Amniotic epithelial cell (primary cell): ENCODE measurements at regions not wholly inside any gene's neighbourhood (a gene's known extent, or its start where the extent isn't known, plus 50 kb on each side); places are given as distances from the start of the nearest gene placed in this dataset.

Experiments used
- DNase-seq: peaks from one replicate; pipeline ENCODE4 v3.0.0-alpha.2; 2010; ENCODE audit warnings: low read depth

DNA sequence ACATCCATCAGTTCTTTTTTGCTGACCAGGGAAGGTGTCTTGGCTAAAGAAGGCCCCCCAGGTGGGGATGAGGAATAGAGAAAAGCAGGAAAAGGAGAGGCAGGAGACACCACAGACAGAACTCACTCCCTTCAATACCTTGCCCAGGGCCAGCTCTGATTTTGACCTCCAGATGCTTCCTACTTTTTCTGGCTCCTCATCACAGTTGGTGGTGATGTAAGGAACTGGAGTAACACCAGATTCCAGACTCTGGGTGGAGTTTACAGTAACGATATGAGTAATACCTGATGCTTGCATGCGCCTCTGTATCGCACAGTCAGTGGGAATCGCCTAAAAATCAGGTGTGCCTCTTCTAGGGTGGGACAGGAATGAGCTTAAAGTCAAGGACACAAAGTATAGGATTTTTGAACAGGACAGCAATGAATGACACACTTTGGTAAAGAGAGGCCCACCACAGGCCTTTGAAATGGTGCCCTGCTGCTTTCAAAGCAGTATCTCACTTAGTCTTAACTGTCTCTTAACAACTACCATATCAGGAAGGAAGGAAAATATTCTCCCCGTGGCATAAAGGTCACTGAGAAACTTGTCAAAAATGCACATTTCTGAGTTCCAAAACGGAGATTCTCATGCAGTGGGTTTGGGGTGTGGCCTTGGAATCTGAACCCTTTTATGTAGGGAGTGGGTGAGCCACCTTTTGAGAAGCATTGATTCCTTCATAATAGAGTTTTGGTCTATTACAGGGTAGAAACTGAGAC lies 140.8 kb downstream of the SNX19 start:
- peak; percentile 79 for DNase-seq

DNA sequence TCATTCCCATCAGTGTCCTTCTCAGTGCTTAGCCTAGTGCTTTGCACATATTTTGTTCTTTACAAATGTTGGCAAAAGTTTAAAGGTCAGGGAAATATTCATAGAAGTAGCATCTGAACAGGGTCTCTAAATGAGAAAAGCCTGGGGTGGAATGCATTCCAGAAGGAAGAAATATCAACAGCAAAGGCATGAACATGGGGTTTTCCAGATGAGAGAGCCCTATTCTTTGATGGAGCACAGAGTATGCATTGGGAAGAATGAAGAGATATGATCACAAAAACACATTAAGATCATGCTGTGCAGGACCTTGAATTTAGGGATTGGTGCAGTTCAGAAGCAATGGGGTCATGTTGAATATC lies 140.2 kb downstream of the SNX19 start:
- DNase-seq, result no peak

DNA sequence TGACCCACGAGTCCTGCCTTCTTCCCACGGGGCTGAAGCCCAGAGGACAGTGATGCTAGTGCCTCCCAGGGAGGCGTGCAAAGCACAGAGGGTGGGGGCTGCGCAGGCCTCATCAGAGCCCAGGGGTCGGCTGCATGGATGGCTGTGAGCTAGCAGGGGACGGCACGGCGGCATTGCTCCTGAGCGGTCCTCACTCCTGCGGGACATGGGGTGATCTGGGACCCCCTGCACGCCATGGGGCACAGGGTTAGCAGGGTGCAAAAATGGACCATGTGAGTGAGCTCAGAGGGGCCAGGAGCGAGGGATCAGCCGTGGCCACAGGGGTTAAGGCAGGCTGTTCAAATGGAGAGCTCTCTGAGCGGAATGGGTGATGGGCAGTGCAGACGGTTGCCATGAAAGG lies 138.3 kb downstream of the SNX19 start:
- no peak for DNase-seq

DNA sequence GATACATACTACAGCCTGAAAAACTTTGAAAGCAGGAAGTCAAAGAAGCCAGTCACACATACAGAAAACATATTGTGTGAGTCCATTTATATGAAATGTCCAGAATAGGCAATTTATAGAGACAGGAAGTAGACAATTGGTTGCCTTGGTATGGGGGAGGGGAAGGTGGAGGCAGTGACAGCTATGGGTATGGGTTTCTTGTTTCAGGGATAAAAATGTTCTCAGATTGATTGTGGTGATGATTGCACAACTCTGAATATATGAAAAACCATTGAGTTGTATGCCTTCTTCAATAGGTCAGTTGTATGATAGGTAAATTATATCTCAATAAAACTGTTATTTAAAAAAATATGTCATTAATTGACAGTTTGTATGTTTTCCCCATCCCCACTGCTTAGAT lies 137.6 kb downstream of the SNX19 start:
- no peak for DNase-seq

DNA sequence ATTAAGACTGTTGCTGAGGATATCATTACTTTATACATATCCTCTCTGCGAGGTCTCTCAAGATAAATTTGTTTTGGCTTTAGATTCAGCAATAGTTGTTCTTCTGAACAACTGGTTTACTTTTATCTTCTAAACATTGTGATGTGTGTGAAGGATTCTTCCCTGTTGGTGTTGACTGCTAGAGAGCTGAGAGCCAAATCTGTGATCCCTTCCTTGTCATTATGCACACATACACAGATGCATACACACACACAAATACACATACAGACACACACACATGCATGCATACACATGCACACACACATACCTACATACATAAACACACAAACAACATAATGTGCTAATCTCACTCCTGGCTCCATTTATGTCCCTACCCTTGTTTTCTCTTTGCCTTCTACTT lies 137.0 kb downstream of the SNX19 start:
- no peak for DNase-seq

DNA sequence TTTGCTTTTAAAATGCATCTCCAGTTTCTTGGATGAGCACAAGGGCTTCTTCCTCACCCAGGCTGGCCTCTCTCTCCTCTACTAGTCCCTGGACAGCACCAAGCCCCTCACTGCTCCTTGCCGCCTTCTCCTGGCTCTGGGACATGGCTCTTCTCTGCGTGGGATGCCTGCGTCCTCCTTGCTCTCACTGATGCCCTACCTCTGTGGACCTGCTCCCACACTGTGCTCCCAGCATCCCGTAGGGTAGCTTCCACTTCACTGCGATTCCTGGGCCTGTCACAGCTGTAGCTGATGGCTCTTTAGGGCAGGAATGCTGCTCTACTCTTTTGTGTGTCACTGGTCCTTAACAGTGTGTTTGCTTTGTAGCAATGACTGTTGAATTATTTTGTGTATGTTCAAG lies 136.3 kb downstream of the SNX19 start:
- no peak for DNase-seq

DNA sequence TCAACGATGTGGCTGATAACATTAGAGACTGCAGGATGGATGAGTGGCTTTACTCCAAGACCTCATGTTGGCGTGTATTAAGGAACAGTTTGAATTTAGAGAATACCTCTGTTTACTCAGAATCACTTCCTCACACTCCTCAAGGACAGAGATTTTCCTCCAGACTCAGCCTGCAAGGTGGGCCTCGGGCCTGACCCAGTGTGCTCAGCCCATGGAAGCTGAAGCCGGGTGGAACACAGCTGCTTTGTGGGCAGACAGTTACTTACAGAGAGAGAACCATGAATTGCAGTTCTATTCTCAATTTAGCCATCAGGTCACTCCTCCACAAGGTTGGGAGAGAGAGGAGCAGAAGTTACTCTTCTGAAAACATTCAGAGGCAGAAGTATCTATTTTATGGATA lies 135.8 kb downstream of the SNX19 start:
- no peak for DNase-seq

DNA sequence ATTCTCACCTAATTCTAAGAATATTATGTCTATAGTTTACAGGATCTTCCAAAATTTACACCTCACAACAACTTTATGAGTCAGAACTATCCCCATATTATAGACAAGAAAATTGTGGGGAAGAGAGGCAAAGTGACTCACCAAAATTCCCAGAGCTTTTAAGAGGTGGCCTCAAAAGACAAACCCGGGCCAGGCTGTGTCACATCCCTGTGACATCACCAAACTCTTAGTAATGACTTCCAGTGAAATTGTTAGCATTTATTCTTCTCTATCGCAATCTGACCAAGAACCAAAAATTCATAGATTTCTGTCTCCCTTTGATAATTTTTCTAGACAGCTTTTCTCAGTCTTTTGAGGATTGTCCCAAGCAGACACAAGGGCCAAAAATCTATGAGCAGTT lies 134.3 kb downstream of the SNX19 start:
- DNase-seq, result no peak

DNA sequence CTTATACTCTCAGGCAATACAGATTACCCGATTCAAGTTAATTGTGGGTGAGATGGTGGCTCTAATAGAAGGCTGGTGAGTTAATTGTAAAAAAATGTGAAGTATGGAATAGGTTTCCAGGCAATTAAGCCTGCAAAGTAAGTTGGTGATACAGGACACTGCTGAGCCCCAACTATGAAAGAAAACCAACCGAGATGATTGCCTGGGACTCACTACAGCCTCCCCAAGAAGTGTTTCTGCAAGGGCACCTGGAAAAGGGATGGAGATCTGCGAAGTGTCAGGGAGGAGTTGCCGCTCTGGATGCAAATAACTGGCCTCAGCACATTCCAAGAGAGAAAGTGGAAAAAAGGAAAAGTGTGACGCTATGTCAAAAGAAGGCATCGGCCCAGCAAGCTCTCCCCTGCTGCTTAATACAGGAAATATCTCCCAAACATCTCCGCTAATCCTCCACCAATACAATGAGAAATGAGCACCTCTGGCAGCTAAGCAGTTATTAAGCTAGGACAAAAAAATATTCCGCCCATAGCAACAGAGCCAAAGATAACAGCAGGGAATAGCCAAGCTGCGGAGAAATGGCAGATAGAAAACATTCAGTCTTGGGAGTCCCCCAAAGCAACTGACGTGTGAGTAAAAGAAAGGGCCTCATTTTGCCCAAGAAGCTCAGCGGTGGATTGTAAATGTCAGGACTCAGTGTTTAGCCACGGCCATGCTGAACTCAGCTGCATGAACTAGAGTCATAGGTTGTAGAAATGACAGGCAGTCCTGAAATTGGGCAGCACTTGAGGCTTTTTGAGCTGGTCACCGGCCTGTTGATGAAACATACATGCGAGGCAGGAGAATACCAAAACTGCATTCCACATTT lies 133.7 kb downstream of the SNX19 start:
- peak; percentile 53 for DNase-seq

DNA sequence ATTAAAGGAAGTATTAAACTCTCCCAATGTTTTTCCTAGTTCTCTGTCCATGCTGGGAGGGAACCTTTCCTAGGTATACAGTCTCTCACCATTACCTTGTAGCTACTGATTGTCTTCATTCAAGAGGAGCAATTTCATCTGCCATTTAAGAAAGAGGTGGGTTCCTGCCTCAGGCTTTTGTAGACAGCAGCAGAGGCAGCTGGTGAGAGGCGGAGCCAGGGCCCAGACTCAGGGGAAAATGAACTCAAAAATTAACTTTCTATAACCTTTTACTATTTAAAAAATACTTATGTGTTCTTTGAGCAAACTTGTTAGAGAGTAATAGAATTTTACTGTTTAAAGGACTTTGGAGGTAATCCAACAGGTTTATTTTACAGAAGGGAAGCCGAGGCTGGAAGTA lies 133.0 kb downstream of the SNX19 start:
- DNase-seq, result no peak

DNA sequence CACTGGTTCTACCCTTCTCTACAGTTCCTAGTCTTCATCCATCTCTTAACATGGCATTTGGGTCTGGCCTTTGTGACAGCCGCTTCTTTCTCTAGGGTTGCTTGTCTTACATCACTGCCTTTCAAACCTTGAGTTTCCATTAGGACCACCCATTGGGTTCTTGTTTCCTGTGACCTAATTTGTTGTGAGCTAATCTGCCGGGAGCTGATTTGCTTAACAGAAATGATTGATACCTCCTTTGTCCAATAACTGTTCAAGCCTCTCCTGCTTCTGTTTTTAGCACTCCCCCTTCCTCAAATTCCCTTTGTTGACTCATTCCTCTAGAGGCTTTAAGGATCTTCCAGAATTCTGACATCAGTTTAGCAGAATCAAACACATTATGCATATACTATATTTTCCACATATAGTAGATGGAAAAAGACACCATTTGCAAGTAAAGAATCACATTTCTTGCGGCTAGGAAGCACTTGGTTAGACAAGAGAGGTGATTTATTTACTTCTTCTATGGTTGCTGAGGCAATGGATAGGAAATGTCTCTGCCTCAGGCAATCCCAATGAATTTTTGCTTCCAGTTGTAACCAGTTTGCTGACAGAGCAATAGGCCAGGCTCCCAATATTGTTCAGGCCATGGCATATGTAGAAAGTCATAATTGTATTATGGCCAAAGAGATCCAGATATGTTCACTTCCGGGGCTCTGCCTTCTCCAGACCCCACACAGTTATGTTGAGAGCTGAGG lies 130.7 kb downstream of the SNX19 start:
- DNase-seq, result peak; percentile 80

DNA sequence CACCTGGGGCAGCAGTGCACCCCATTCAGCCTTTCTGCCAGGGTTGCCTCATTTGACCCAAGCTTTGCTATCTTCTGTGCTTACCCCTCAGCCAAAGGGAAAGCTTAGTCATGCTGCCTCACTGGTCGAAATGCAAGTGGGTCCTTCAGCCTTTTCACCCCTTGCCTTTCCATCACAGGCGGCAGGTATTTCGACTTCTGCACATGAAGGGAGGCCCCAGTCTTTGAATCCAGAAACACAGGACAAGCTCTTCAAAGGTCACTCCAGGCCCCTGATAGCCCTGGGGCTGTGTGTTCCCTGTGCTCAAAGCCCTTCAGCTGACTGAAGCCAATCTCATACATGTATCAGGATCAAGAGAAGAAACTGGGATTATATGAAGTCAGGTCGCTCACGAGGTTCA lies 129.7 kb downstream of the SNX19 start:
- DNase-seq, result no peak

DNA sequence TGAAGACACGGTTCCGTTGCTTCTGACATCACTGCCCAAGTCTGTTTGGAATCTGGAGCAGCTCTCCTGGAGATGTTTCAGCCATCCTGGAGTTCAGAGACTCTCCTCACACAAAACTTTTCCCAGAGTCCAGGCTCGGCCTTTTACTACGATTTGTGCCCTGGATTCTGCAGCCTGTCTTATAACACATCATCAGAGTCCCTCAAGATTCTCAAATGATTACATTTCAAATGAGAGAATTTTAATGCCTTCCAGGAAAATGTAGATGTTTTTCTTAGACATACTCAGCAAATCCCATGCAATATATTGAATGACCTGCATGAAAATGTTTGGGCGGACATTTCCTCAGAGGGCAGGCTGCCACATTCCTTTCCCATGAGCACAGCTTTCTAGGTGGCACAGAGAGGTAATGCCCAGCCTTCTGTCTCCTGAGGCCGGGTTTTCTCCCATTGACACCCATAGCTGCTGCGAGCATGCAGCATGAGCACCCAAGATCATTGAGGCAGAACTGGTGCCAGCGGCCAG lies 129.1 kb downstream of the SNX19 start:
- no peak for DNase-seq

DNA sequence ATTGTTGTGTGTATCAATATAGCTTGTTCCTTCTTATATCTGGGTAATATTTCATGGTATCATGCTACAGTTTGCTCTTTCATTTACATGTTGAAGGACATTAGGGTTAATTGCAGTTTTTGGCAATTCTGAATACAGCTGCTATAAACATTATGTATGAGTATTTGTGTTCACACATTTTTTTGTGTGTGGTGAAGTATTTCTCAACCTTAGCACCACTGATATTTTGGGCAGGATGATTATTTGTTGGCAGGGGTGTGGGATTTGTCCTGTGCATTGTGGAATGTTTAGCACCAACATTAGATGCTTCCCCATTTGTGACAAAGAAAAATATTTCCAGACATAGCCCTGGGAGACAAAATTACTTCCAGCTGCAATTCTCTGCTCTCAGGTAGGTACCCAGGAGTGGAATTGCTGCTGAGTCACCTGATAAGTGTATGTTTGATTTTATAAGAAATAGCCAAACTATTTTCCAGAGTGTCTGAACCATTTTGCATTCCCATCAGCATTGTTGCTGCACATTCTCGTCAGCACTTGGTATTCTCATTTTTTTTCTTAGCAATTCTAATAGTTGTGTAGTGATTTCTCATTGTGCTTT lies 128.2 kb downstream of the SNX19 start:
- DNase-seq, result no peak

DNA sequence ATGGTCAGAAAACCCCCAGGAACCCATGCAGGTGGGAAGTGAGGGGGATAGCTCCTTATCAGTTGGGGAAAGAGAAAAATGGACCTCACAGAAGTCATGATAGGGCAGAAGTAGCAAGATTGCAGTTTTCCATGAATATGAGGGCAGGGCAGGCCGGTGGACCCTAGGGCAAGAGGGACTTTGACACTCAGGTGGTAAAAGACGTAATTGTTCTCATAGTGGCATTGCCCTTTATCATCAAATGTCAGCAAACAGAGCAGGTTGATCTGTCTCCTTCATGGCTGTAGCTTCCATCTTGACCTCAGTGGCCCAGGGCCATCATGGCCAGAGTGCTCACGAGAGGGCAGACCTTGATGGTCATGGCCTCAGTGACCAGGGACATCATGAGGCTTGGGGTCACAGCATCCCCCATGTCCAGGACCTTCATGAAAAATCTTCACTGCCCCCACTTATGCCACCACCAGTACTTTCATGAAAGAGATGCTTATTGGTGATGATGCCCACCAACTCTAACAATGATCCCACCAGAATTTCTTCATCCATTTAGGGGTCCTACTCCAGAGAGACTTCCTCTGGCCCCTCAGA lies 127.1 kb downstream of the SNX19 start:
- DNase-seq, result no peak

DNA sequence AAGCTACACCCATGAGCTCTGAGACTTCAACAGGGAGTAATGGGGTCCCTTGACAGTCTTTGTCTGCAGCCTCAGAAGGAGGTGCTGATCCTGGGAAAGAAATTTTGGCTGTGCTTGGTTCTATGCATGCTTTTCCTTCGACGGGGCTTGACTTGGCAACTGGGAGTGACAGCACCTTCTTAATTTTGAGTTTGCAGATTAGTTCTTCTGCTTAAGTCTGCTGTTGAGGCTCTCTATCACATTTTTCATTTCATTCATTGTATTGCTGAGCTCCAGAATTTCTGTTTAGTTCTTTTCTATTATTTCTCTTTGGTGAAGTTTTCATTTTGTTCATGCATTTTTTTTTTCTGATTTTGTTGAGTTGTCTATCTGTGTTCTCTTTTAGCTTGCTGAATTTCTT lies 125.6 kb downstream of the SNX19 start:
- no peak for DNase-seq

DNA sequence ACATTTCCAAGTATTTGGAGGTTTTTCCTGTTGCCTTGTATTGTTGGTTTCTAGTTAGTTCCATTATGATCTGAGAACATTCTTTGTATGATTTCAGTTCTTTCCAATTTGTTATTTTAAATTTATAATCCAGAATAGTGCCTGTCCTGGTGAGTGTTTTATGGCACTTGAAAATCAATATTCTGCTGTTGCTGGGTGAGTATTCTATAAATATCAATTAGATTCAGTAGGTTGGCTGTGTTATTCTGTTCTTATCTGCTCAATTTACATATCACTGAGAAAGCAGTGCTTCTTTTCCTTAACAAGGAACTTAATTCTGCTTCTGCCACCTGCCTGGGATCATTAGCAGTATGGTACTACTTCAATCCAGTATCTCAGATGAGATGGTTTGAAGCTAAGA lies 123.5 kb downstream of the SNX19 start:
- DNase-seq, result no peak

DNA sequence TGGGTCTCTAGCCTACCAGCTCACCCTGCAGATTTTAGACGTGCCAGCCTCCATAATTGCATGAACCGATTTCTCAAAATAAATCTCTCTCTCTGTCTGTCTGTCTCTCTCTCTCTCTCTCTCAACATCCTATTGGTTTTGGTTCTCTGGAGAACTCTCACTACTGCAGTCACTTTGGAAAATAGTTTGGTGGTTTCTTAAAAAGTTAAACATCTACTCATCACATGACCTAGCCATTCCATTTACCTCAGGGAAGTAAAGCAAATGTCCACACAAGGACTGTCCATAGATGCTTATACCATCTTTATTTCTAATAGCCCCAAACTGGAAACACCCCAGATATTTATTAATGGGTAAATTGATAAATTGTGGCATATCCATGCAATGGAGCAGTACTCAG lies 119.5 kb downstream of the SNX19 start:
- no peak for DNase-seq

DNA sequence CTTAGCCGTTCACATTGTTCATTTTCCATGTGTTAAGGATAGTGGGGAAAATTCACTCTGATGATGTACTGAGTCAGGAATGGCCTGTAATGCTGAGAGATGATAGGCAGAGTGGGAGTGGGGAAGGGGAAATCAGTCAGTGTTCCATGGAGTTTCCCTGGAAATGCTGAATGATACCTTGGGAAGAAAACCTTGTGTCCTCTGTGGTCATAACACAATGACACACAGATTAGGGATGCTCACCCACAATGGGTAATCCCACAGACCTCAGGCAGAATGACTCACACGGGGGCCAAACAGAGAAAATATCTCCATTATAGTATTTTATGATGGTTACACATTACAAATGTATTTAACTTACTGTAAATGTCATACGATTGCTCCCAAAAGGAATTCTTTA lies 118.0 kb downstream of the SNX19 start:
- DNase-seq, result peak; percentile 95

DNA sequence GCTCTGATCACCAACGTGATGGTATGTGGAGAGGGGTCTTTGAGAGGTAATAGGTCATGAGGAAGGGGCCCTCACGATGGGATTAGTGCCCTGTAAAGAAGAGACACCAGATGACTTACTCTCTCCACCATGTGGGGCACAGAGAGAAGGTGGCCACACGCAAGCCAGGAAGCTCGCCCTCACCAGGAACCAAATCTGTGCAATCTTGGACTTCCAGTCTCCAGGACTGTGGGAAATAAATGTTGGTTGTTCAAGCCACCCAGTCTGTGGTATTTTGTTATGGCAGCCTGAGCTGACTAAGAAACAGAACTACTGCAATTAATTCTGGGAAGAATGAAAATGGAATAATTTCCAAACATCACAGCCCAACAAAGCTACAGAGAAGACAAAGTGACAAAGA lies 117.5 kb downstream of the SNX19 start:
- DNase-seq, result no peak

DNA sequence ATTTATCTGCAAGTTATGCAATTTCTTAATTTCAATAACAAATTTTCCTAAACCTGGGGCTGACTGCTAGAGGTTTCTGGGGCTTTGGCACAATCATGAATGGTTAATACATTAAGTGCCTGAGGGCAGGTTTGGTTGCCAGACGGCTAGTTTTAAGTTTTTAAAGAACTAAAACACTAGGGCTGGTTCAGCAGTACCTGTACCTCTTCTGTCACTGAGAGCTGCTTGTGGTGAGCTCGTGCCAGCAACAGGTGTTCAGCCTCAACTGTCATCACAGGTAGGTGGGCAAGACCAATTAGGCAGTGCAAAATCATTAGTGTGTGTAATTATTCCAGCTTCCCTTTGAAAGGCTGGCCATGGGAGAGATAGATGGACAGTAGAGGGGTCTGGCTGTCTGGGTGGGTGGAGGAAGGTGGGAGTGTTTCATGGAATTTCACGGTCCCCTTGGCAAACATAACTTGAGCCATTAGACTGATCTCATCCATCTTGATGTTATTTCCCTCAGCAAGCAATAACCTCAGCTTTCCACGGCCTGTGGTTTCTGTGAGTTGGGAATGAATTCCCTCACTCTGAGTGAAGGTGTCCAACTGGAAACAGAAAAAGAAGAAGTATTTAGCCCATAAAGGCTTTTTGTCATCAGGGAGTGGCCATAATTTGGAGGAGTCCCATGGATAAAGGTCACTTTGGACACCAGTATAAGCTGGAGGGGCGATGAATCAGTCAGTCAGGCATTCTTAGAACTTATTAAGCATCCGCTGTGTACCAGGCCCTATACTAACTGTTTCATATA lies 114.8 kb downstream of the SNX19 start:
- no peak for DNase-seq
